Karpas-422 (cell line): ENCODE measurements at regions not wholly inside any gene's neighbourhood (a gene's known extent, or its start where the extent isn't known, plus 50 kb on each side); places are given as distances from the start of the nearest gene placed in this dataset.
"Not testable (repeated sequence)": the region's sequence is repeated elsewhere in the genome, so short reads cannot be mapped to it uniquely, and the experiment has no call there.

ENCODE experiments used
- DNase-seq: peaks from one replicate; pipeline ENCODE4 v3.0.0-alpha.2; 2015
- H2AFZ ChIP-seq: fragments of 200-600 bp; sonication (generic); 2 replicates; pipeline ENCODE4 v1.6.1; 2014; ENCODE audit warnings: antibody characterized with exemption, low read length, mixed read lengths
- H3K27ac ChIP-seq: fragments of 200-600 bp; sonication (generic); 2 replicates; pipeline ENCODE4 v1.5.1; 2014; ENCODE audit warnings: mild to moderate bottlenecking, low read length, moderate library complexity
- H3K27me3 ChIP-seq: fragments of 200-600 bp; sonication (generic); 2 replicates; pipeline ENCODE4 v1.6.1; 2014; ENCODE audit warnings: low read length, mixed read lengths
- H3K36me3 ChIP-seq: fragments of 200-600 bp; sonication (generic); 2 replicates; pipeline ENCODE4 v1.6.1; 2014; ENCODE audit warnings: low read length, mixed read lengths; ENCODE audit not compliant: insufficient read depth
- H3K4me1 ChIP-seq: fragments of 200-600 bp; sonication (generic); 2 replicates; pipeline ENCODE4 v1.6.1; 2014; ENCODE audit warnings: mild to moderate bottlenecking, low read length, mixed read lengths
- H3K4me2 ChIP-seq: fragments of 200-600 bp; sonication (generic); 2 replicates; pipeline ENCODE4 v1.6.1; 2014; ENCODE audit warnings: low read length, low read depth, mild to moderate bottlenecking; ENCODE audit not compliant: poor library complexity, severe bottlenecking
- H3K4me3 ChIP-seq: fragments of 200-600 bp; sonication (generic); 2 replicates; pipeline ENCODE4 v1.5.1; 2014; ENCODE audit warnings: mild to moderate bottlenecking, antibody characterized with exemption, low read length, mixed read lengths
- H3K79me2 ChIP-seq: fragments of 200-600 bp; sonication (generic); 2 replicates; pipeline ENCODE4 v1.6.1; 2014; ENCODE audit warnings: mild to moderate bottlenecking, low read length, mixed read lengths
- H3K9ac ChIP-seq: fragments of 200-600 bp; sonication (generic); 2 replicates; pipeline ENCODE4 v1.6.0; 2014; ENCODE audit warnings: low read length
- H3K9me2 ChIP-seq: fragments of 200-600 bp; sonication (generic), shearing (Covaris generic); replicated peaks from 2 replicates; pipeline ENCODE4 v1.6.0; 2014; ENCODE audit warnings: mild to moderate bottlenecking, low read length, moderate library complexity; ENCODE audit not compliant: insufficient read depth
- H3K9me3 ChIP-seq: fragments of 300-700, 200-600 bp; sonication (generic); 2 replicates; pipeline ENCODE4 v1.6.1; 2014; ENCODE audit warnings: low read length, mixed read lengths
- H4K20me1 ChIP-seq: fragments of 200-600 bp; sonication (generic); 2 replicates; pipeline ENCODE4 v1.6.1; 2014; ENCODE audit warnings: mild to moderate bottlenecking, antibody characterized with exemption, low read length, low read depth; ENCODE audit not compliant: insufficient read depth

DNA sequence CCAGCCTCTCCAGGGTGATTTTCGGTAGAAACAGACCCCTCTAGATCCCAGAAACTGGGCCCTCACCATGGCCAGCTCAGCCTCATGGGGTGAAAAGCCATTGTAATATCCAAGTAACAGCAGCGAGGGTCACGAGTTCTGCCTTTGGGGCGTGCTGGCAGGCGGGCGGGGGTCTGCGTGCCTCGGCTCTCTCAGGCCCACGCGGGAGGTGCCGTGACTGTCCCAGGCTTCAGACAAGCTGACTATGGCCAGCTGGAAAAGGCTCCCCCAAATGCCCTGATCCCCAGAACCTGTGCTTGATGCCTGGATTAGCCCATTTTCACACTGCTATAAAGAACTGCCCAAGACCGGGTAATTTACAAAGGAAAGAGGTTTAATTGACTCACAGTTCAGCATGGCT is 160.2 kb downstream of the LAT start:
- H3K79me2 ChIP-seq, H2AFZ ChIP-seq, H3K9ac ChIP-seq, H3K27me3 ChIP-seq, H3K4me1 ChIP-seq, H3K9me3 ChIP-seq, H3K9me2 ChIP-seq, H3K4me3 ChIP-seq, H3K4me2 ChIP-seq, H3K36me3 ChIP-seq, H4K20me1 ChIP-seq, H3K27ac ChIP-seq, DNase-seq: not testable (repeated sequence)

- H4K20me1 ChIP-seq, H3K4me2 ChIP-seq, H3K9me2 ChIP-seq, H3K4me3 ChIP-seq, DNase-seq, H3K9ac ChIP-seq, H2AFZ ChIP-seq, H3K36me3 ChIP-seq, H3K79me2 ChIP-seq, H3K4me1 ChIP-seq, H3K27ac ChIP-seq, H3K27me3 ChIP-seq, H3K9me3 ChIP-seq: not testable (repeated sequence)
Measured at GRCh38 chr16:29144669-29145062, 159.8 kb downstream of the LAT start.

- not testable (repeated sequence) for H3K9ac ChIP-seq, H3K27ac ChIP-seq, H3K4me1 ChIP-seq, DNase-seq, H3K36me3 ChIP-seq, H3K79me2 ChIP-seq, H3K27me3 ChIP-seq, H4K20me1 ChIP-seq, H3K4me3 ChIP-seq, H2AFZ ChIP-seq, H3K9me2 ChIP-seq, H3K4me2 ChIP-seq, H3K9me3 ChIP-seq
Measured at GRCh38 chr16:29143739-29144668, 159.2 kb downstream of the LAT start.

GRCh38 chr16:29142506-29142905 is 157.7 kb downstream of the LAT start:
- not testable (repeated sequence) for H3K9ac ChIP-seq, H3K4me3 ChIP-seq, H4K20me1 ChIP-seq, H3K9me3 ChIP-seq, H3K9me2 ChIP-seq, H3K36me3 ChIP-seq, H3K27ac ChIP-seq, H3K4me1 ChIP-seq, H2AFZ ChIP-seq, H3K79me2 ChIP-seq, H3K27me3 ChIP-seq, H3K4me2 ChIP-seq, DNase-seq

- H3K4me2 ChIP-seq = no peak overlapping the region
- H3K27ac ChIP-seq = no peak overlapping the region
- no peaks in the 10 kb centered on the region for H3K9me3 ChIP-seq
- no peaks in the 10 kb centered on the region for H3K27me3 ChIP-seq
- no peaks in the 10 kb centered on the region for H4K20me1 ChIP-seq
- H3K36me3 ChIP-seq = no peaks in the 10 kb centered on the region
- no peak overlapping the region for H3K9ac ChIP-seq
- H3K9me2 ChIP-seq = no peaks in the 10 kb centered on the region
- no peaks in the 10 kb centered on the region for H3K79me2 ChIP-seq
- H2AFZ ChIP-seq = no peak overlapping the region
- DNase-seq = no peak
- no peak overlapping the region for H3K4me3 ChIP-seq
- H3K4me1 ChIP-seq = no peaks in the 10 kb centered on the region
Measured at GRCh38 chr16:29141586-29142324, 156.9 kb downstream of the LAT start.

DNA sequence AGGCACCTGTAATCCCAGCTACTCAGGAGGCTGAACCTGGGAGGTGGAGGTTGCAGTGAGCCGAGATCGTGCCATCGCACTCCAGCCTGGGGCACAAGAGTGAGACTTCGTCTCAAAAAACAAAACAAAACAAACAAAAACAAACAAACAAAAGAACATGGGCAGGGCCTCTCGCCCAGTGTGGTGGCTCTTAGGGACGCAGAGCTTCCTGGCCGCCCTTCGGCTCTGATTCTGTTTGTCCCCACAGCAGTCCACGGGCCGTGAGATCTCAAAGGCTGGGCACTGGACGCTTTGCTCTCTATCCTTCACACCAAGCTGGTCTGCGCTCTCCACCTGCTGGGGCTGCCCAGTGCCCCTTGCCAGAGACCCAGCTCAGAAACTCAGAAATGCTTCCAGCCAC is 156.3 kb downstream of the LAT start:
- not testable (repeated sequence) for H3K9ac ChIP-seq, H2AFZ ChIP-seq, H3K4me1 ChIP-seq, H3K79me2 ChIP-seq, H4K20me1 ChIP-seq, H3K27me3 ChIP-seq, DNase-seq, H3K9me3 ChIP-seq, H3K27ac ChIP-seq, H3K36me3 ChIP-seq, H3K4me3 ChIP-seq, H3K9me2 ChIP-seq, H3K4me2 ChIP-seq

GRCh38 chr16:29139901-29140855 is 155.3 kb downstream of the LAT start:
- H4K20me1 ChIP-seq, H3K36me3 ChIP-seq, H3K27ac ChIP-seq, H3K27me3 ChIP-seq, H3K9ac ChIP-seq, H3K4me2 ChIP-seq, H3K4me1 ChIP-seq, DNase-seq, H3K79me2 ChIP-seq, H3K9me2 ChIP-seq, H2AFZ ChIP-seq, H3K9me3 ChIP-seq, H3K4me3 ChIP-seq: not testable (repeated sequence)

GRCh38 chr16:29139261-29139802 is 154.5 kb downstream of the LAT start:
- H3K27ac ChIP-seq = no peak overlapping the region
- H3K4me2 ChIP-seq = no peak overlapping the region
- H3K9me2 ChIP-seq = no peaks in the 10 kb centered on the region
- no peak overlapping the region for H3K9ac ChIP-seq
- H3K4me1 ChIP-seq = no peaks in the 10 kb centered on the region
- H3K79me2 ChIP-seq = no peaks in the 10 kb centered on the region
- no peak overlapping the region for H3K4me3 ChIP-seq
- no peaks in the 10 kb centered on the region for H3K9me3 ChIP-seq
- H4K20me1 ChIP-seq = no peaks in the 10 kb centered on the region
- H3K27me3 ChIP-seq = no peaks in the 10 kb centered on the region
- H2AFZ ChIP-seq = no peak overlapping the region
- H3K36me3 ChIP-seq = no peaks in the 10 kb centered on the region
- no peak for DNase-seq
